B cell (primary cell): ENCODE measurements at regions not wholly inside any gene's neighbourhood (a gene's known extent, or its start where the extent isn't known, plus 50 kb on each side); places are given as distances from the start of the nearest gene placed in this dataset.

Experiments
- ATAC-seq: fragments of 200-7000 bp; cut with Tn5 transposase; one replicate; pipeline ENCODE4 v1.10.0; 2021; ENCODE audit warnings: low read depth, mild to moderate bottlenecking, moderate number of reproducible peaks, moderate library complexity
- CTCF ChIA-PET: fragments of 350-600 bp; sonication (Branson Sonifier 250); formaldehyde crosslinking; loops from one replicate; lab custom pipeline; 2021; ENCODE audit warnings: antibody characterized with exemption, inconsistent platforms; lab: Charles Lee
- POLR2A ChIA-PET: fragments of 350-600 bp; sonication (Branson Sonifier 250); formaldehyde crosslinking; loops from one replicate; lab custom pipeline; 2021; ENCODE audit warnings: antibody characterized with exemption; lab: Charles Lee
- DNase-seq: peaks from one replicate; pipeline ENCODE4 v3.0.0; 2013
- H2AFZ ChIP-seq: 2 replicates; pipeline ENCODE4 v1.6.1; 2012; ENCODE audit warnings: mild to moderate bottlenecking, low read depth, low read length; ENCODE audit not compliant: insufficient read depth, poor library complexity, severe bottlenecking
- H3K27ac ChIP-seq, 2 donors: 1 replicate in 1 of 2; 2 replicates in 1 of 2; pipeline ENCODE4 v1.5.1; 2012 to 2013; ENCODE audit warnings: low read length in 2 of 2, mild to moderate bottlenecking in 2 of 2, moderate library complexity in 1 of 2
- H3K27me3 ChIP-seq, 4 experiments: fragments of 200-600 bp in 1 of 4; sonication (generic) in 1 of 4; replicated peaks in 1 of 4; 1 replicate in 2 of 4; 2 replicates in 2 of 4; pipeline versions ENCODE4 v1.6.1 to v1.7.0; 2013 to 2016; ENCODE audit warnings: low read length in 3 of 4, mild to moderate bottlenecking in 2 of 4, mixed read lengths in 1 of 4, moderate library complexity in 1 of 4; ENCODE audit not compliant: insufficient read depth in 4 of 4, control insufficient read depth in 3 of 4; ENCODE audit errors: control extremely low read depth in 1 of 4
- H3K36me3 ChIP-seq, 2 experiments: replicated peaks in 1 of 2; 1 replicate in 1 of 2; 2 replicates in 1 of 2; pipeline versions ENCODE4 v1.6.1 to v1.7.1; 2013; ENCODE audit warnings: low read length in 1 of 2; ENCODE audit not compliant: insufficient read depth in 2 of 2, control insufficient read depth in 1 of 2; ENCODE audit errors: control extremely low read depth in 1 of 2, extremely low read depth in 1 of 2
- H3K4me1 ChIP-seq, 2 donors: fragments of 200-600 bp in 1 of 2; sonication (generic) in 1 of 2; 1 replicate in 1 of 2; 2 replicates in 1 of 2; pipeline versions ENCODE4 v1.5.1 to v1.6.1; 2013 to 2017; ENCODE audit warnings: low read length in 2 of 2; ENCODE audit not compliant: control insufficient read depth in 2 of 2, insufficient read depth in 2 of 2
- H3K4me2 ChIP-seq: replicated peaks from 2 replicates; pipeline ENCODE3; 2012; ENCODE audit warnings: mild to moderate bottlenecking, low read depth, low read length; ENCODE audit not compliant: poor library complexity, severe bottlenecking
- H3K4me3 ChIP-seq, 5 experiments: fragments of 200-600 bp in 1 of 5; sonication (generic) in 1 of 5; 1 replicate in 3 of 5; 2 replicates in 2 of 5; pipeline versions ENCODE4 v1.5.1 to v1.7.0; 2011 to 2016; ENCODE audit warnings: low read length in 4 of 5, mild to moderate bottlenecking in 4 of 5, low read depth in 2 of 5, control low read depth in 1 of 5, moderate library complexity in 1 of 5; ENCODE audit not compliant: insufficient read depth in 1 of 5; ENCODE audit errors: control extremely low read depth in 1 of 5, extremely low read depth in 1 of 5
- H3K79me2 ChIP-seq: fragments of 200-600 bp; sonication (generic); one replicate; pipeline ENCODE4 v1.6.0; 2016; ENCODE audit warnings: low read length; ENCODE audit not compliant: control insufficient read depth, insufficient read depth
- H3K9ac ChIP-seq: fragments of 200-600 bp; sonication (generic); 2 replicates; pipeline ENCODE4 v1.6.1; 2017; ENCODE audit warnings: mild to moderate bottlenecking, low read length, moderate library complexity
- H3K9me3 ChIP-seq, 3 donors: one replicate each; pipeline versions ENCODE4 v1.6.1 to v1.7.1; 2013; ENCODE audit warnings: low read length in 2 of 3; ENCODE audit not compliant: control insufficient read depth in 2 of 3, insufficient read depth in 1 of 3; ENCODE audit errors: control extremely low read depth in 1 of 3
- H4K20me1 ChIP-seq: 2 replicates; pipeline ENCODE4 v1.6.0; 2012; ENCODE audit warnings: mild to moderate bottlenecking, low read length; ENCODE audit not compliant: insufficient read depth, control insufficient read depth, poor library complexity, severe bottlenecking
- H3K27ac Mint-ChIP-seq: one replicate; pipeline ENCODE4 v1.8.0; 2021; ENCODE audit warnings: mixed read lengths
- H3K27me3 Mint-ChIP-seq: one replicate; pipeline ENCODE4 v1.8.0; 2021; ENCODE audit warnings: mixed read lengths
- H3K4me1 Mint-ChIP-seq: one replicate; pipeline ENCODE4 v1.8.0; 2021; ENCODE audit warnings: mixed read lengths
- H3K4me3 Mint-ChIP-seq: one replicate; pipeline ENCODE4 v1.8.0; 2021; ENCODE audit warnings: mixed read lengths
- H3K9me3 Mint-ChIP-seq: one replicate; pipeline ENCODE4 v1.8.0; 2022; ENCODE audit warnings: mixed read lengths; ENCODE audit not compliant: insufficient read depth
- CTCF ChIP-seq: fragments of 200-600 bp; IDR thresholded peaks from one replicate; pipeline ENCODE4 v1.8.0; 2022; ENCODE audit warnings: antibody characterized with exemption, mild to moderate bottlenecking
- EZH2 ChIP-seq: IDR thresholded peaks from 2 replicates; pipeline ENCODE4 v1.6.1; 2012; ENCODE audit warnings: borderline replicate concordance, low read depth, mild to moderate bottlenecking, moderate library complexity, low read length; ENCODE audit not compliant: insufficient read depth, poor library complexity, severe bottlenecking
- WGBS: methylation state at CpG from one replicate; pipeline ENCODE4 v1.1.5; 2013; ENCODE audit warnings: missing lambda C conversion rate; ENCODE audit not compliant: insufficient coverage; 5-methylcytosine and 5-hydroxymethylcytosine counted together
- intact Hi-C: fragments of 100-400 bp; cut with micrococcal nuclease; formaldehyde crosslinking; loops from one replicate; pipeline ENCODE4 v1.10.0; 2022

DNA sequence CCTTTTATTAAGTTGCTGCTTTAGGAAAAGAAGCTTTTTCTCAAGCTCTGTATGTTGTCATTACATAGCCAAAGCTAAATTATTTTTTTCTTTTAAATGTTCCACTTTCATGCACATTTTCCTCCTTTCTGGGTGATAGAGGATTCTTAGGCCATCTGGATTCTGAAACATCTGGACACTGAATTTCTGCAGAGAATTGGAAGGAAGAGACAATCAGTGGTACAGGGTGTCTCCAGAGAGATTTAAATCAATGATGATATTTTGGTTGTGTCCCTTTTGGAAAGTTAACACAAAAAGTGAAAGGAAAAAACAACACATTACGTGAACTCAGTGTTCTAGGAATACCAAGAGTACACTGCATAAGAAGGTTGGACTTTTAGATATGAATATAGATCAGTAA, 211.4 kb upstream of the PKN2 start:
- Mint-ChIP-seq H3K9me3 (peaks cover 3% of the 10 kb centered on the region), H3K4me1 (no peaks in the 10 kb centered on the region), H3K27ac (no peak overlapping the region), H3K27me3 (peaks cover 8% of the 10 kb centered on the region), H3K4me3 (no peak overlapping the region)
- intact Hi-C loops: no loop called here
- H3K36me3 ChIP-seq: no peaks in the 10 kb centered on the region
- H3K27me3 ChIP-seq: no peaks in the 10 kb centered on the region
- no peaks in the 10 kb centered on the region for H3K4me1 ChIP-seq
- no peak overlapping the region for H3K4me2 ChIP-seq
- no peaks in the 10 kb centered on the region for H4K20me1 ChIP-seq
- no peak overlapping the region for H3K4me3 ChIP-seq
- DNase-seq (no peak), ATAC-seq (no peak)
- no peak overlapping the region for H3K9ac ChIP-seq
- ChIA-PET POLR2A (no interaction called here), CTCF (no interaction called here)
- no peak for TF ChIP-seq CTCF
- no peak for TF ChIP-seq EZH2
- H3K27ac ChIP-seq: no peak overlapping the region
- no peaks in the 10 kb centered on the region for H3K79me2 ChIP-seq
- no peak overlapping the region for H2AFZ ChIP-seq
- H3K9me3 ChIP-seq: no peaks in the 10 kb centered on the region
- WGBS: no CpG with 5 or more reads among the region's 1 CpG

DNA sequence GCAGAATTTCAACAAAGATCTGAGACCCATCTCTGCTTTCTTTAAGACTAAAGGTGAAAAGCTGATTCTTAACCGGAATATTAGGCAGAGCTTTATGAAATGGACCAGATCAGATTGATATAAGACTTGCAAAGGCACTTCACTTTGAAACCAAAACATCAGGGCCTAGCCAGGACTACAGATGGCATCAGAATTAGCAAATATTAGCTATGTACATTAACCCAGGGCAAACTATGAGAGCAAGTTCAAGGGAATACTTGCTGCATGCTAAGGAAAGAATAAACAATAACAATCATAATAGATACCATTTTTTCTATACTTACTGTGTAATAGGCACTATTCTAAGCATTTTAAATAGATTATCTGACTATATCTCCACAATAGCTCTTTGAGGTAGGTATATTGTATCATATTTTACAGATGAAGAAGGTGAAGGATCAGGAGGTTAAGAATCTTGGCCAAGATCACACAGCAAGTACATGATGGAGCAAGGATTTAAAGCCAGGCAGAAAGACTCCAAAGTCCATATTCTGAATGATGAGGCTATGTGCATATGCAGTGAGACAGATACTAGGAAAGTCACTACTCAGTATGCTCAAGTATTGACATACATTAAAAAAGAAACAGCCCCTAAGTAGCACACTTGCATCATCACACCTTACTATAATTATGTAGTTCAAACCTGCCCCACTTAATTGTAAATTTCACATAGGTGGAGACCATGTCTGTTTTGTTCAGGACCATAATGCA, 209.3 kb upstream of the PKN2 start:
- peaks cover 3% of the 10 kb centered on the region for H3K9me3 Mint-ChIP-seq
- Histone ChIP-seq H3K9me3 (no peaks in the 10 kb centered on the region), H3K27ac (no peak overlapping the region), H3K4me2 (no peak overlapping the region), H3K36me3 (no peaks in the 10 kb centered on the region), H3K4me3 (no peak overlapping the region), H3K27me3 (no peaks in the 10 kb centered on the region), H3K9ac (no peak overlapping the region), H2AFZ (no peak overlapping the region), H4K20me1 (no peaks in the 10 kb centered on the region), H3K4me1 (no peaks in the 10 kb centered on the region), H3K79me2 (no peaks in the 10 kb centered on the region)
- no peaks in the 10 kb centered on the region for H3K4me1 Mint-ChIP-seq
- TF ChIP-seq CTCF (no peak), EZH2 (no peak)
- DNase-seq: no peak
- ChIA-PET POLR2A (no interaction called here), CTCF (interaction anchor here (1.0 kb wide), 1 partner anchor 294 kb away, joined by 3 read pairs; no protein-coding TSS in a partner anchor)
- intact Hi-C loops: no loop called here
- no CpG with 5 or more reads among the region's 1 CpG for WGBS
- H3K27me3 Mint-ChIP-seq: peaks cover 8% of the 10 kb centered on the region
- no peak overlapping the region for H3K27ac Mint-ChIP-seq
- ATAC-seq: no peak
- no peak overlapping the region for H3K4me3 Mint-ChIP-seq
